ENCODE measurements at regions not wholly inside any gene's neighbourhood (a gene's known extent, or its start where the extent isn't known, plus 50 kb on each side); places are given as distances from the start of the nearest gene placed in this dataset.
"Not testable (repeated sequence)": the region's sequence is repeated elsewhere in the genome, so short reads cannot be mapped to it uniquely, and the experiment has no call there.

DNA sequence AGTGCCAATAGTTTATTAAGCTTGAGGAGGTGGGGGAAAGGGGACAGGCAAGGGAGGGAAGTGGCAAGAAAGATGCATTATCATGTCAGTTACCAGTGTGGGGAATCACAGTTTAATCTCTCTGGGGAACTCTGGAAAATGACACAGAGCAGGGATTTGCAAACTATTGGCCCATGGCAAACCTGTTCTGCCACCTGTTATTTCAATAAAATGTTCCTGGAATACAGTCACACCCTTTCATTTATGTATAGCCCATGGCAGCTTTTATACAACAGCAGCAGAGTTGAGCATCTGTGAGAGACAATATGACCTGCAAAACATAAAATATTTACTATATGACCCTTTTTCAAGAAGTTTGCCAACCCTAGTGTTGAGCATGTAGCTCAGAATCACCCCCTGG, 140.5 kb downstream of the NPIPA7 start:
- H3K9me3 ChIP-seq (ENCODE audit: insufficient read depth, low read depth, low read length); H3K27ac ChIP-seq (ENCODE audit: low read depth, low read length); H3K27me3 ChIP-seq (ENCODE audit: insufficient read depth, low read length); H3K9ac ChIP-seq (ENCODE audit: low read depth, low read length); H3K4me3 ChIP-seq (ENCODE audit: low read length); H3K4me1 ChIP-seq (ENCODE audit: insufficient read depth, low read length); H3K36me3 ChIP-seq (ENCODE audit: insufficient read depth, low read length): not testable (repeated sequence)

GRCh38 chr16:16521239-16522002, 142.5 kb downstream of the NPIPA7 start:
- H3K4me3 ChIP-seq (ENCODE audit: low read length); H3K27me3 ChIP-seq (ENCODE audit: insufficient read depth, low read length); H3K4me1 ChIP-seq (ENCODE audit: insufficient read depth, low read length); H3K9ac ChIP-seq (ENCODE audit: low read depth, low read length); H3K36me3 ChIP-seq (ENCODE audit: insufficient read depth, low read length); H3K27ac ChIP-seq (ENCODE audit: low read depth, low read length); H3K9me3 ChIP-seq (ENCODE audit: insufficient read depth, low read depth, low read length): not testable (repeated sequence)
- WGBS: 80% methylated on average over 1 of the region's 12 CpGs

DNA sequence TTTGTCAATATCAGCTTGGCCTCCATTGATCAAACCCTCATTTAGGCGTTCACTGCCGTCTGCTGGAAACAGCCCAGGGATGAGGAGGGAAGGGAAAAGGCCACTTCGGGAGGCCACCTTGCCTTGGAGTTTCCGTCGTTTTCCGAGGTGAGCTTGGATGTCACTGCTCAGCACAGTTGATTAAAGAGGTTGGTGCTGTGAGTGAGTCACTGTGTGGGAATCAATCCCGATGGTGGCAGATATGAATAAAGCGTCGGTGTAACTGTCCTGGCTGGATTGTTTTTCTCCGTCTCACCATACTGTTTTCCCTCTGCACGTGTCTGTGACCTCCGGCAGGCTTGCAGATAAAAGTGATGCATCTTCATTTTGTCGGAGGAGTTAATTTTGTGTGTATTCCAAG, 148.1 kb downstream of the NPIPA7 start:
- no CpG with 5 or more reads among the region's 13 CpGs for WGBS

DNA sequence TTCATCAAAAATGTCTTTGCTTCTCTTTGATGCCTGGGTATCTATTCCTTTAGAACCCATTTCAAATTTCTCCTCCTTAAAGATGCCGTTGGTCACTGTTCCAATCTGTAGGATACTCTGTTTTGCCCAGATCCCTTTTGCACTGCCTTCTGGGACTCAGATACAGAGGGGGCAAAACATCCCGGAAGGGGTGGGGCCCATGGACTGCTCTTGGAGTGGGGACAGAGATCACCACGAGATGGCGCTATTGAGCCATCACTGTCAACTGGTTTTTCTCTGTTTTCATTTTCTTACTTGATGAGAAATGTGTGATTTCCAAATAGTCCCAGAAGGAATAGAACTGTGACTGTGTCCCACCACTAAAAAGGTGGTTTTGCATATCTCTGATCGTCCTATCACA, 151.8 kb downstream of the NPIPA7 start:
- not testable (repeated sequence) for H3K27ac ChIP-seq (ENCODE audit: low read depth, low read length); H3K9ac ChIP-seq (ENCODE audit: low read depth, low read length); H3K36me3 ChIP-seq (ENCODE audit: insufficient read depth, low read length); H3K4me1 ChIP-seq (ENCODE audit: insufficient read depth, low read length); H3K27me3 ChIP-seq (ENCODE audit: insufficient read depth, low read length); H3K9me3 ChIP-seq (ENCODE audit: insufficient read depth, low read depth, low read length); H3K4me3 ChIP-seq (ENCODE audit: low read length)
- 50% methylated on average over 1 of the region's 5 CpGs for WGBS

More for the DNA sequence above, 148.1 kb downstream of the NPIPA7 start:
- not testable (repeated sequence) for H3K36me3 ChIP-seq (ENCODE audit: insufficient read depth, low read length); H3K4me1 ChIP-seq (ENCODE audit: insufficient read depth, low read length); H3K9me3 ChIP-seq (ENCODE audit: insufficient read depth, low read depth, low read length); H3K27me3 ChIP-seq (ENCODE audit: insufficient read depth, low read length); H3K27ac ChIP-seq (ENCODE audit: low read depth, low read length); H3K4me3 ChIP-seq (ENCODE audit: low read length); H3K9ac ChIP-seq (ENCODE audit: low read depth, low read length)

GRCh38 chr16:16535565-16535964, 156.6 kb downstream of the NPIPA7 start:
- WGBS: 93% methylated on average over 3 of the region's 4 CpGs
- H3K9me3 ChIP-seq (ENCODE audit: insufficient read depth, low read depth, low read length); H3K36me3 ChIP-seq (ENCODE audit: insufficient read depth, low read length); H3K4me3 ChIP-seq (ENCODE audit: low read length); H3K9ac ChIP-seq (ENCODE audit: low read depth, low read length); H3K27me3 ChIP-seq (ENCODE audit: insufficient read depth, low read length); H3K4me1 ChIP-seq (ENCODE audit: insufficient read depth, low read length); H3K27ac ChIP-seq (ENCODE audit: low read depth, low read length): not testable (repeated sequence)

DNA sequence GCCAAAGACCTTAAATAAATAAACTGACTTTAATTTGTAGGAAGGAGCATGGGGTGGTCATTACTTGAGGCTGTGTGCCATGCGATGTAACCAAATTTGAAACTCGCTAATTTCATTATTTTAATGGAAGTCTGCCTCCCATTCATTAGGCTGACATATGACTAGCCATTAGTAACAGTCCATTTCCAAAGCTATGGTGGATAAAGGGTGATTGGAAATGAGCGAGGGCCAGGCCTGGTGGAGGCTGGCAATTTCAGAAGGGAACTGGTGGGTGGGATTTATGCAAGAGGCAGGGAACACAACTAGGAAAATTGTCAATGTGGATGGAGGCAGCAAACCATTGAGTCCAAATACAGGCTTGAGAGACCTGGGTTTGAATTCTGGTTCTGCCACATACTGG, 157.2 kb downstream of the NPIPA7 start:
- not testable (repeated sequence) for H3K9me3 ChIP-seq (ENCODE audit: insufficient read depth, low read depth, low read length); H3K27ac ChIP-seq (ENCODE audit: low read depth, low read length); H3K4me3 ChIP-seq (ENCODE audit: low read length); H3K9ac ChIP-seq (ENCODE audit: low read depth, low read length); H3K27me3 ChIP-seq (ENCODE audit: insufficient read depth, low read length); H3K4me1 ChIP-seq (ENCODE audit: insufficient read depth, low read length); H3K36me3 ChIP-seq (ENCODE audit: insufficient read depth, low read length)
- 100% methylated on average over 1 of the region's 3 CpGs for WGBS

DNA sequence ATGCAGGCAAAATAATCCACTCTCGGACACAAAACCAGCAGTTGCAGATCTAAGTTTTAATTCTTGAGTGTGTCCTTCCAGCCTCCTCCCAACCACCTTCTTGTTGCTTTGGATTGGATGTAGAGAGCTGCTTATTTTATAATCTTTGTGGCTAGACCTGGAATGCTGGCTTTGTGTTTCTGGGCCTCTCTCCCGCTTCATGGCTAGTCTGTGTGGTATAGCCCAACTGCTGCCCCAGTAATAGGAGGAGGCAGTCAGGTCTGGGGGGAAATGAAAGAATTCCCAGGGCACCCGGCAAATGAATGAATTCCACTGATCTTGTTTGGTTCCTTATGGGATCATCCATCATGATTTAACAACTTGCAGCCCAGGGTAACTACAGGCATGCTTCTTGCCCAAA, 170.8 kb downstream of the NPIPA7 start:
- WGBS: 94% methylated on average over 3 of the region's 3 CpGs

DNA sequence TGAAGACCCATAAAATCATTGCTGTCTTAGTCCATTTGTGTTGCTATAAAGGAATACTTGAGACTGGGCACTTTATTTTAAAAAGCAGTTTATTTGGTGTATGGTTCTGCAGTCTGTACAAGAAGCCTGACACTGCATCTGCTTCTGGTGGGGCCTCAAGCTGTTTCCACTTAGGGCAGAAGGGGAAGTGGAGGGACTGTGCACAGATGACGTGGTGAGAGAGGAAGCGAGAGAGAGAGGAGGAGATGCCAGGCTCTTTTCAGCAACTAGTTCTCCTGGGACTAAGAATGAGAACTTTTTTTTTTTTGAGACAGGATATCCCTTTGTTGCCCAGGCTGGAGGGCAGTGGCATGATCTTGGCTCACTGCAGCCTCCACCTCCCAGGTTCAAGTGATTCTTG, 171.9 kb downstream of the NPIPA7 start:
- H3K4me1 ChIP-seq (ENCODE audit: insufficient read depth, low read length); H3K27me3 ChIP-seq (ENCODE audit: insufficient read depth, low read length); H3K4me3 ChIP-seq (ENCODE audit: low read length); H3K9ac ChIP-seq (ENCODE audit: low read depth, low read length); H3K36me3 ChIP-seq (ENCODE audit: insufficient read depth, low read length); H3K9me3 ChIP-seq (ENCODE audit: insufficient read depth, low read depth, low read length); H3K27ac ChIP-seq (ENCODE audit: low read depth, low read length): not testable (repeated sequence)
- 85% methylated on average over 2 of the region's 2 CpGs for WGBS

More for the DNA sequence above, 170.8 kb downstream of the NPIPA7 start:
- not testable (repeated sequence) for H3K4me1 ChIP-seq (ENCODE audit: insufficient read depth, low read length); H3K36me3 ChIP-seq (ENCODE audit: insufficient read depth, low read length); H3K4me3 ChIP-seq (ENCODE audit: low read length); H3K9ac ChIP-seq (ENCODE audit: low read depth, low read length); H3K27ac ChIP-seq (ENCODE audit: low read depth, low read length); H3K27me3 ChIP-seq (ENCODE audit: insufficient read depth, low read length); H3K9me3 ChIP-seq (ENCODE audit: insufficient read depth, low read depth, low read length)

DNA sequence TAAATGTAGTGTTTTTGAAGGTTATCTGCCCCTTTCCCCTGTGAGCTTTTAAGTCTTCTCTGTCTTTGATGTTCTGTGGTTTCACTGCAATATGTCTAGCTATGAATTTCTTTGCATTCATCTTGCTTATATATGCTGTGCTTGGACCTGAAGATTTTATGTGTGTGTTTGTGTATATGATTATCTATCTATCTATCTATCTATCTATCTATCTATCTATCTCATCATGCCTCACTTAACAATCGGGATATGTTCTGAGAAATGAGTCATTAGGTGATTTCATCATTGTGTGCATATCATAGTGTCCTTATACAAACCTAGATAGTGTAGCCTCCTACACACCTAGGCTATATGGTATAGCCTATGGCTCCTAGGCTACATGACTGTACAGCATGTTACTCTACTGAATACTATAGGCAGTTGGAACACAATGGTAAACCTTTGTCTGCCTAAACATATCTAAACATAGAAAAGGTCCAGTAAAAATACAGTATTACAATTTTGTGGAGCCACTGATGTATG, 173.9 kb downstream of the NPIPA7 start:
- not testable (repeated sequence) for H3K9me3 ChIP-seq (ENCODE audit: insufficient read depth, low read depth, low read length); H3K27me3 ChIP-seq (ENCODE audit: insufficient read depth, low read length); H3K4me1 ChIP-seq (ENCODE audit: insufficient read depth, low read length); H3K4me3 ChIP-seq (ENCODE audit: low read length); H3K27ac ChIP-seq (ENCODE audit: low read depth, low read length); H3K9ac ChIP-seq (ENCODE audit: low read depth, low read length); H3K36me3 ChIP-seq (ENCODE audit: insufficient read depth, low read length)
- no CpG with 5 or more reads among the region's 1 CpG for WGBS

- H3K27ac ChIP-seq (ENCODE audit: low read depth, low read length); H3K36me3 ChIP-seq (ENCODE audit: insufficient read depth, low read length); H3K4me3 ChIP-seq (ENCODE audit: low read length); H3K27me3 ChIP-seq (ENCODE audit: insufficient read depth, low read length); H3K4me1 ChIP-seq (ENCODE audit: insufficient read depth, low read length); H3K9ac ChIP-seq (ENCODE audit: low read depth, low read length); H3K9me3 ChIP-seq (ENCODE audit: insufficient read depth, low read depth, low read length): not testable (repeated sequence)
- no CpG with 5 or more reads among the region's 9 CpGs for WGBS
These were observed 180.3 kb downstream of the NPIPA7 start for GRCh38 chr16:16559179-16559740.

DNA sequence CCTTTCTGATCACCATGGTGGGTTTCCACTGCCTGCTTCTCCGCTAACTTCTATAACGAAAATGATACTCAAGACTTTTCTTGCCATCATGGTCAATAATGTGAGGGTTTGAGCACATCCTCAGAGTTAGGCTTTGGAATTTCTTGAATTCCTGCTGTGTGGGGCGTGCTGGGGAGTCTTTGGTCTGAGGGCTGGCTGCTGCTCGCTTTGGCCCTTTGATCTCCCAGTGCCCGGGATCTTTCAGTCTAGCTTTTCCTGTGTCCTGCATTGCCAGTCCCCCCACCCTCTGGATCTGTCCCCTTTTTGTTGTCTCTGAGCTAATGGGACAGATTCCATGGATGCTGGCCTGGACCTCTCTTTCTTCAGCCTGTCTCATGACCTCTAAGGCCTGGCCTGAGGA, 182.6 kb downstream of the NPIPA7 start:
- not testable (repeated sequence) for H3K9ac ChIP-seq (ENCODE audit: low read depth, low read length); H3K4me3 ChIP-seq (ENCODE audit: low read length); H3K4me1 ChIP-seq (ENCODE audit: insufficient read depth, low read length); H3K9me3 ChIP-seq (ENCODE audit: insufficient read depth, low read depth, low read length); H3K27ac ChIP-seq (ENCODE audit: low read depth, low read length); H3K36me3 ChIP-seq (ENCODE audit: insufficient read depth, low read length); H3K27me3 ChIP-seq (ENCODE audit: insufficient read depth, low read length)
- 64% methylated on average over 5 of the region's 5 CpGs for WGBS

- not testable (repeated sequence) for H3K27me3 ChIP-seq (ENCODE audit: insufficient read depth, low read length); H3K4me3 ChIP-seq (ENCODE audit: low read length); H3K27ac ChIP-seq (ENCODE audit: low read depth, low read length); H3K4me1 ChIP-seq (ENCODE audit: insufficient read depth, low read length); H3K9me3 ChIP-seq (ENCODE audit: insufficient read depth, low read depth, low read length); H3K9ac ChIP-seq (ENCODE audit: low read depth, low read length); H3K36me3 ChIP-seq (ENCODE audit: insufficient read depth, low read length)
- WGBS: no CpG with 5 or more reads among the region's 5 CpGs
These were observed 185.0 kb downstream of the NPIPA7 start for GRCh38 chr16:16563962-16564361.

Measured in HUES64 (cell line).